ENCODE measurements at regions not wholly inside any gene's neighbourhood (a gene's known extent, or its start where the extent isn't known, plus 50 kb on each side); places are given as distances from the start of the nearest gene placed in this dataset.
"Not testable (repeated sequence)": the region's sequence is repeated elsewhere in the genome, so short reads cannot be mapped to it uniquely, and the experiment has no call there.

GRCh38 chr20:30556797-30557196 lies 700.7 kb upstream of the DEFB115 start:
- not testable (repeated sequence) for H3K14ac ChIP-seq (ENCODE audit: low read length); DNase-seq; H3K9me3 ChIP-seq (ENCODE audit: insufficient read depth, low read depth, low read length); H3K18ac ChIP-seq (ENCODE audit: low read length); H3K9ac ChIP-seq (ENCODE audit: low read length); H2BK120ac ChIP-seq (ENCODE audit: insufficient read depth, low read length, poor library complexity); H2AFZ ChIP-seq (ENCODE audit: insufficient read depth, low read length, poor library complexity); H3K36me3 ChIP-seq (ENCODE audit: control insufficient read depth in 1 of 2, insufficient read depth in 2 of 2, low read length in 2 of 2); H3K79me1 ChIP-seq (ENCODE audit: low read length); H3K4me1 ChIP-seq (ENCODE audit: control insufficient read depth in 1 of 2, insufficient read depth in 2 of 2, low read length in 2 of 2); H4K91ac ChIP-seq (ENCODE audit: low read depth, low read length); H2BK12ac ChIP-seq (ENCODE audit: low read length); H3K27ac ChIP-seq (ENCODE audit: low read depth, low read length); H3K79me2 ChIP-seq (ENCODE audit: control insufficient read depth, insufficient read depth, low read length, poor library complexity); H2AK5ac ChIP-seq (ENCODE audit: low read length); H4K8ac ChIP-seq (ENCODE audit: low read depth, low read length); H4K12ac ChIP-seq (ENCODE audit: low read depth, low read length); H3K4me2 ChIP-seq (ENCODE audit: low read length); H3K4me3 ChIP-seq (ENCODE audit: low read depth, low read length); H2BK5ac ChIP-seq (ENCODE audit: low read depth, low read length, poor library complexity); H3K4ac ChIP-seq (ENCODE audit: low read depth, low read length); H3K27me3 ChIP-seq (ENCODE audit: insufficient read depth, low read length); H3K23ac ChIP-seq (ENCODE audit: low read length)
- WGBS (ENCODE audit: extremely low coverage, insufficient coverage, insufficient read length) = no CpG with 5 or more reads among the region's 1 CpG

GRCh38 chr20:30565086-30565485 lies 692.4 kb upstream of the DEFB115 start:
- H3K14ac ChIP-seq (ENCODE audit: low read length); H3K9me3 ChIP-seq (ENCODE audit: insufficient read depth, low read depth, low read length); H4K91ac ChIP-seq (ENCODE audit: low read depth, low read length); H3K79me1 ChIP-seq (ENCODE audit: low read length); H3K4me2 ChIP-seq (ENCODE audit: low read length); H3K4me3 ChIP-seq (ENCODE audit: low read depth, low read length); H3K4me1 ChIP-seq (ENCODE audit: control insufficient read depth in 1 of 2, insufficient read depth in 2 of 2, low read length in 2 of 2); H3K27ac ChIP-seq (ENCODE audit: low read depth, low read length); H4K8ac ChIP-seq (ENCODE audit: low read depth, low read length); H3K4ac ChIP-seq (ENCODE audit: low read depth, low read length); H2BK12ac ChIP-seq (ENCODE audit: low read length); DNase-seq; H2AK5ac ChIP-seq (ENCODE audit: low read length); H3K36me3 ChIP-seq (ENCODE audit: control insufficient read depth in 1 of 2, insufficient read depth in 2 of 2, low read length in 2 of 2); H3K27me3 ChIP-seq (ENCODE audit: insufficient read depth, low read length); H3K9ac ChIP-seq (ENCODE audit: low read length); H2BK120ac ChIP-seq (ENCODE audit: insufficient read depth, low read length, poor library complexity); H3K23ac ChIP-seq (ENCODE audit: low read length); H3K18ac ChIP-seq (ENCODE audit: low read length); H4K12ac ChIP-seq (ENCODE audit: low read depth, low read length); H2AFZ ChIP-seq (ENCODE audit: insufficient read depth, low read length, poor library complexity); H2BK5ac ChIP-seq (ENCODE audit: low read depth, low read length, poor library complexity); H3K79me2 ChIP-seq (ENCODE audit: control insufficient read depth, insufficient read depth, low read length, poor library complexity): not testable (repeated sequence)
- no CpG with 5 or more reads among the region's 19 CpGs for WGBS (ENCODE audit: extremely low coverage, insufficient coverage, insufficient read length)

GRCh38 chr20:30569867-30570266 lies 687.6 kb upstream of the DEFB115 start:
- not testable (repeated sequence) for H3K27ac ChIP-seq (ENCODE audit: low read depth, low read length); H3K79me1 ChIP-seq (ENCODE audit: low read length); H3K4ac ChIP-seq (ENCODE audit: low read depth, low read length); H3K36me3 ChIP-seq (ENCODE audit: control insufficient read depth in 1 of 2, insufficient read depth in 2 of 2, low read length in 2 of 2); H2AK5ac ChIP-seq (ENCODE audit: low read length); H3K23ac ChIP-seq (ENCODE audit: low read length); H3K27me3 ChIP-seq (ENCODE audit: insufficient read depth, low read length); H3K18ac ChIP-seq (ENCODE audit: low read length); H3K79me2 ChIP-seq (ENCODE audit: control insufficient read depth, insufficient read depth, low read length, poor library complexity); H2AFZ ChIP-seq (ENCODE audit: insufficient read depth, low read length, poor library complexity); H3K9ac ChIP-seq (ENCODE audit: low read length); H2BK120ac ChIP-seq (ENCODE audit: insufficient read depth, low read length, poor library complexity); H3K4me3 ChIP-seq (ENCODE audit: low read depth, low read length); H2BK12ac ChIP-seq (ENCODE audit: low read length); H3K14ac ChIP-seq (ENCODE audit: low read length); H2BK5ac ChIP-seq (ENCODE audit: low read depth, low read length, poor library complexity); H4K12ac ChIP-seq (ENCODE audit: low read depth, low read length); H3K4me2 ChIP-seq (ENCODE audit: low read length); H4K8ac ChIP-seq (ENCODE audit: low read depth, low read length); H4K91ac ChIP-seq (ENCODE audit: low read depth, low read length); H3K4me1 ChIP-seq (ENCODE audit: control insufficient read depth in 1 of 2, insufficient read depth in 2 of 2, low read length in 2 of 2); H3K9me3 ChIP-seq (ENCODE audit: insufficient read depth, low read depth, low read length); DNase-seq
- no CpG with 5 or more reads among the region's 12 CpGs for WGBS (ENCODE audit: extremely low coverage, insufficient coverage, insufficient read length)

GRCh38 chr20:30570622-30571021 lies 686.8 kb upstream of the DEFB115 start:
- not testable (repeated sequence) for H3K79me2 ChIP-seq (ENCODE audit: control insufficient read depth, insufficient read depth, low read length, poor library complexity); H3K4me3 ChIP-seq (ENCODE audit: low read depth, low read length); H4K91ac ChIP-seq (ENCODE audit: low read depth, low read length); H3K4ac ChIP-seq (ENCODE audit: low read depth, low read length); H2BK120ac ChIP-seq (ENCODE audit: insufficient read depth, low read length, poor library complexity); H2AFZ ChIP-seq (ENCODE audit: insufficient read depth, low read length, poor library complexity); H3K4me2 ChIP-seq (ENCODE audit: low read length); DNase-seq; H3K9ac ChIP-seq (ENCODE audit: low read length); H3K14ac ChIP-seq (ENCODE audit: low read length); H3K27me3 ChIP-seq (ENCODE audit: insufficient read depth, low read length); H3K79me1 ChIP-seq (ENCODE audit: low read length); H2BK12ac ChIP-seq (ENCODE audit: low read length); H3K36me3 ChIP-seq (ENCODE audit: control insufficient read depth in 1 of 2, insufficient read depth in 2 of 2, low read length in 2 of 2); H3K4me1 ChIP-seq (ENCODE audit: control insufficient read depth in 1 of 2, insufficient read depth in 2 of 2, low read length in 2 of 2); H2AK5ac ChIP-seq (ENCODE audit: low read length); H2BK5ac ChIP-seq (ENCODE audit: low read depth, low read length, poor library complexity); H3K9me3 ChIP-seq (ENCODE audit: insufficient read depth, low read depth, low read length); H3K18ac ChIP-seq (ENCODE audit: low read length); H4K12ac ChIP-seq (ENCODE audit: low read depth, low read length); H3K27ac ChIP-seq (ENCODE audit: low read depth, low read length); H4K8ac ChIP-seq (ENCODE audit: low read depth, low read length); H3K23ac ChIP-seq (ENCODE audit: low read length)
- no CpG with 5 or more reads among the region's 4 CpGs for WGBS (ENCODE audit: extremely low coverage, insufficient coverage, insufficient read length)

Data from trophoblast cell (in vitro differentiated cells and primary cell).